H1 (cell line): ENCODE measurements at regions not wholly inside any gene's neighbourhood (a gene's known extent, or its start where the extent isn't known, plus 50 kb on each side); places are given as distances from the start of the nearest gene placed in this dataset.

Experiments used
- CTCF ChIA-PET: fragments of 300-600 bp; sonication (Branson Sonifier 250); formaldehyde crosslinking; loops from one replicate; lab custom pipeline; 2021; ENCODE audit not compliant: partially characterized antibody; lab: Charles Lee
- POLR2A ChIA-PET: fragments of 300-600 bp; sonication (Branson Sonifier 250); formaldehyde crosslinking; loops from one replicate; lab custom pipeline; 2021; ENCODE audit warnings: inconsistent platforms; ENCODE audit not compliant: partially characterized antibody; lab: Charles Lee
- DNase-seq, 2 experiments: peaks; one replicate each; pipeline versions ENCODE4 v3.0.0 to v3.0.0-alpha.2; 2010 to 2022; ENCODE audit warnings: low spot score in 2 of 2, low read depth in 1 of 2, mixed read lengths in 1 of 2
- FAIRE-seq: peaks from 2 replicates; lab custom pipeline; 2011; peaks lifted over from hg19 to GRCh38; lab: Jason Lieb, UNC
- H2AFZ ChIP-seq: 2 replicates; pipeline ENCODE4 v1.8.1; 2012; ENCODE audit warnings: low read length, inconsistent platforms
- H2AK5ac ChIP-seq: 2 replicates; pipeline ENCODE4 v1.6.1; 2013; ENCODE audit warnings: low read depth, low read length
- H2BK120ac ChIP-seq: replicated peaks from 2 replicates; pipeline ENCODE3; 2013; ENCODE audit warnings: low read depth, low read length, inconsistent platforms
- H2BK12ac ChIP-seq: 2 replicates; pipeline ENCODE4 v1.6.1; 2013; ENCODE audit warnings: low read depth, low read length
- H2BK15ac ChIP-seq: 2 replicates; pipeline ENCODE4 v1.6.1; 2013; ENCODE audit warnings: low read length
- H2BK20ac ChIP-seq: 2 replicates; pipeline ENCODE4 v1.6.1; 2013; ENCODE audit warnings: low read length
- H2BK5ac ChIP-seq: 2 replicates; pipeline ENCODE4 v1.6.1; 2013; ENCODE audit warnings: low read depth, low read length
- H3K14ac ChIP-seq: 2 replicates; pipeline ENCODE4 v1.6.1; 2013; ENCODE audit warnings: inconsistent platforms; ENCODE audit not compliant: insufficient read length
- H3K18ac ChIP-seq: 2 replicates; pipeline ENCODE4 v1.6.1; 2013; ENCODE audit warnings: low read length; ENCODE audit errors: extremely low read depth
- H3K23ac ChIP-seq: 2 replicates; pipeline ENCODE4 v1.6.1; 2013; ENCODE audit warnings: inconsistent platforms; ENCODE audit not compliant: insufficient read length
- H3K23me2 ChIP-seq: 2 replicates; pipeline ENCODE4 v1.6.1; 2013; ENCODE audit warnings: low read depth, low read length
- H3K27ac ChIP-seq: 2 replicates; pipeline ENCODE4 v1.6.1; 2011; ENCODE audit warnings: low read depth, low read length, inconsistent platforms
- H3K27me3 ChIP-seq, 4 experiments: replicated peaks in 1 of 4; 1 replicate in 1 of 4; 2 replicates in 3 of 4; pipeline versions ENCODE4 v1.6.1 to v1.8.1; 2011 to 2013; ENCODE audit warnings: low read length in 3 of 4, mild to moderate bottlenecking in 3 of 4, inconsistent platforms in 2 of 4, mixed read lengths in 2 of 4, moderate library complexity in 1 of 4; ENCODE audit not compliant: control insufficient read depth in 3 of 4, insufficient read depth in 3 of 4; ENCODE audit errors: extremely low read depth in 1 of 4
- H3K36me3 ChIP-seq, 4 experiments: 2 replicates each; pipeline versions ENCODE4 v1.6.1 to v1.8.1; 2011 to 2013; ENCODE audit warnings: mild to moderate bottlenecking in 4 of 4, low read length in 3 of 4, moderate library complexity in 2 of 4, control low read depth in 1 of 4, inconsistent platforms in 1 of 4; ENCODE audit not compliant: insufficient read depth in 4 of 4, control insufficient read depth in 2 of 4
- H3K4ac ChIP-seq: replicated peaks from 2 replicates; pipeline ENCODE3; 2013; ENCODE audit warnings: low read length, low read depth, mixed read lengths, inconsistent platforms; ENCODE audit not compliant: insufficient read length
- H3K4me1 ChIP-seq, 4 experiments: replicated peaks in 1 of 4; 1 replicate in 1 of 4; 2 replicates in 3 of 4; pipeline versions ENCODE4 v1.6.1 to v1.8.1; 2011 to 2013; ENCODE audit warnings: low read length in 3 of 4, inconsistent platforms in 2 of 4, mixed read lengths in 1 of 4; ENCODE audit not compliant: insufficient read depth in 4 of 4, control insufficient read depth in 3 of 4
- H3K4me2 ChIP-seq, 2 experiments: 2 replicates each; pipeline versions ENCODE4 v1.6.1 to v1.8.1; 2011 to 2013; ENCODE audit warnings: low read depth in 2 of 2, low read length in 2 of 2, control low read depth in 1 of 2, inconsistent platforms in 1 of 2, mild to moderate bottlenecking in 1 of 2; ENCODE audit not compliant: insufficient read depth in 1 of 2
- H3K4me3 ChIP-seq, 4 experiments: fragments of 200-600, 300-600 bp in 1 of 4; sonication (generic), shearing (Covaris generic), sonication (Bioruptor Twin) in 1 of 4; 2 replicates each; pipeline versions ENCODE4 v1.5.1 to v1.8.1; 2011 to 2016; ENCODE audit warnings: low read length in 4 of 4, low read depth in 3 of 4, control low read depth in 2 of 4, inconsistent platforms in 2 of 4, mild to moderate bottlenecking in 2 of 4, mixed read lengths in 1 of 4, moderate library complexity in 1 of 4; ENCODE audit not compliant: insufficient read depth in 2 of 4; ENCODE audit errors: extremely low read depth in 1 of 4
- H3K56ac ChIP-seq: replicated peaks from 2 replicates; pipeline ENCODE3; 2013; ENCODE audit warnings: low read depth, mild to moderate bottlenecking, mixed read lengths, low read length, inconsistent platforms; ENCODE audit not compliant: insufficient read length
- H3K79me1 ChIP-seq: 2 replicates; pipeline ENCODE4 v1.6.1; 2013; ENCODE audit warnings: low read depth, low read length, control low read depth
- H3K79me2 ChIP-seq, 2 experiments: 2 replicates each; pipeline versions ENCODE4 v1.6.1 to v1.8.1; 2012 to 2013; ENCODE audit warnings: low read length in 2 of 2, mild to moderate bottlenecking in 2 of 2, inconsistent platforms in 1 of 2; ENCODE audit not compliant: insufficient read depth in 2 of 2, control insufficient read depth in 1 of 2
- H3K9ac ChIP-seq, 4 experiments: replicated peaks in 1 of 4; 1 replicate in 1 of 4; 2 replicates in 3 of 4; pipeline versions ENCODE4 v1.6.1 to v1.8.1; 2011 to 2013; ENCODE audit warnings: low read depth in 3 of 4, low read length in 3 of 4, control low read depth in 2 of 4, mild to moderate bottlenecking in 2 of 4, moderate library complexity in 2 of 4, inconsistent platforms in 1 of 4; ENCODE audit errors: extremely low read depth in 1 of 4
- H3K9me3 ChIP-seq, 2 experiments: 2 replicates each; pipeline versions ENCODE4 v1.6.1 to v1.8.1; 2012 to 2013; ENCODE audit warnings: mild to moderate bottlenecking in 2 of 2, moderate library complexity in 2 of 2, control low read depth in 1 of 2, inconsistent platforms in 1 of 2, low read depth in 1 of 2, low read length in 1 of 2, mixed read lengths in 1 of 2; ENCODE audit not compliant: insufficient read depth in 2 of 2
- H4K20me1 ChIP-seq, 2 experiments: replicated peaks in 1 of 2; 2 replicates each; pipeline versions ENCODE3 to v1.8.1; 2011 to 2013; ENCODE audit warnings: inconsistent platforms in 2 of 2, low read length in 2 of 2, mild to moderate bottlenecking in 1 of 2; ENCODE audit not compliant: insufficient read depth in 2 of 2, control insufficient read depth in 1 of 2
- H4K5ac ChIP-seq: 2 replicates; pipeline ENCODE4 v1.6.1; 2013; ENCODE audit warnings: low read length, low read depth, mixed read lengths, inconsistent platforms; ENCODE audit not compliant: insufficient read length
- H4K8ac ChIP-seq: 2 replicates; pipeline ENCODE4 v1.8.0; 2013; ENCODE audit warnings: mild to moderate bottlenecking, moderate library complexity, low read length, inconsistent platforms; ENCODE audit not compliant: insufficient read depth; ENCODE audit errors: extremely low read depth
- H4K91ac ChIP-seq: replicated peaks from 2 replicates; pipeline ENCODE3; 2013; ENCODE audit warnings: low read length, mixed read lengths, inconsistent platforms; ENCODE audit not compliant: insufficient read length
- ASH2L ChIP-seq: fragments of 200-600, 300-600 bp; sonication (generic); IDR thresholded peaks from one replicate; pipeline ENCODE4 v1.7.1; 2017; ENCODE audit warnings: low read length
- CTCF ChIP-seq, 3 experiments: IDR thresholded peaks; 1 replicate in 2 of 3; 2 replicates in 1 of 3; pipeline versions ENCODE4 v1.5.1 to v1.6.1; 2011; ENCODE audit warnings: low read length in 3 of 3, mild to moderate bottlenecking in 3 of 3, inconsistent platforms in 2 of 3, low read depth in 1 of 3, moderate library complexity in 1 of 3; ENCODE audit not compliant: insufficient read depth in 1 of 3; ENCODE audit errors: control extremely low read depth in 1 of 3
- E2F6 ChIP-seq: IDR thresholded peaks from 2 replicates; pipeline ENCODE4 v1.6.1; 2012; ENCODE audit warnings: inconsistent platforms
- MAFK ChIP-seq: IDR thresholded peaks from 2 replicates; pipeline ENCODE4 v1.6.1; 2012; ENCODE audit warnings: low read depth, mild to moderate bottlenecking, improper control_type of control experiment, low read length
- MAX ChIP-seq: IDR thresholded peaks from 2 replicates; pipeline ENCODE4 v1.6.1; 2012; ENCODE audit warnings: inconsistent platforms
- NANOG ChIP-seq: IDR thresholded peaks from 2 replicates; pipeline ENCODE4 v1.6.1; 2011; ENCODE audit warnings: low read length, low read depth, mild to moderate bottlenecking, inconsistent platforms; ENCODE audit not compliant: insufficient read depth, poor library complexity, severe bottlenecking
- RXRA ChIP-seq: IDR thresholded peaks from 2 replicates; pipeline ENCODE4 v1.6.1; 2011; ENCODE audit warnings: low read depth, mild to moderate bottlenecking, low read length, moderate library complexity; ENCODE audit not compliant: insufficient read depth
- SAP30 ChIP-seq: fragments of 300-600 bp; sonication (generic); IDR thresholded peaks from 2 replicates; pipeline ENCODE4 v1.7.1; 2012; ENCODE audit warnings: low read length, moderate library complexity, mild to moderate bottlenecking, inconsistent platforms; ENCODE audit not compliant: insufficient read depth, insufficient replicate concordance
- SIRT6 ChIP-seq: IDR thresholded peaks from one replicate; pipeline ENCODE4 v1.7.1; 2012; ENCODE audit warnings: low read length, inconsistent platforms
- SRF ChIP-seq: IDR thresholded peaks from 2 replicates; pipeline ENCODE4 v1.6.1; 2011; ENCODE audit warnings: mild to moderate bottlenecking, low read depth, low read length, moderate library complexity
- WGBS, 2 experiments: shearing (Covaris generic) in 1 of 2; methylation state at CpG; one replicate each; pipeline versions ENCODE4 v1.1.6 to v1.1.7; 2013 to 2015; ENCODE audit warnings: low lambda C conversion rate in 2 of 2, mixed read lengths in 2 of 2, inconsistent platforms in 1 of 2, low coverage in 1 of 2, missing lambda C conversion rate in 1 of 2; ENCODE audit not compliant: insufficient replicate concordance in 2 of 2, insufficient coverage in 1 of 2, insufficient read length in 1 of 2; ENCODE audit errors: extremely low coverage in 1 of 2, missing lambda C conversion rate in 1 of 2; 5-methylcytosine and 5-hydroxymethylcytosine counted together

GRCh38 chr1:5189384-5189783 is 535.0 kb downstream of the AJAP1 start:
- FAIRE-seq (no peak), DNase-seq (no peak)
- H3K27me3 ChIP-seq = no peaks in the 10 kb centered on the region
- no peak overlapping the region for H3K18ac ChIP-seq
- no peaks in the 10 kb centered on the region for H3K36me3 ChIP-seq
- no peak overlapping the region for H4K91ac ChIP-seq
- no peak overlapping the region for H3K4me3 ChIP-seq
- H3K9ac ChIP-seq = no peak overlapping the region
- peaks cover 0 to 4% (median 1%) of the 10 kb centered on the region in 4 experiments; a peak in 5 of 7 replicates for H3K4me1 ChIP-seq
- no peak overlapping the region for H2BK12ac ChIP-seq
- no peak overlapping the region for H3K56ac ChIP-seq
- H2BK120ac ChIP-seq = no peak overlapping the region
- no peaks in the 10 kb centered on the region for H3K9me3 ChIP-seq
- H3K27ac ChIP-seq = no peak overlapping the region
- H2BK5ac ChIP-seq = no peak overlapping the region
- 90% methylated on average over 4 of the region's 4 CpGs; no CpG with 5 or more reads in 1 of the 2 experiments for WGBS, 2 experiments
- no peak overlapping the region for H2BK15ac ChIP-seq
- no peaks in the 10 kb centered on the region for H3K79me2 ChIP-seq
- H3K23me2 ChIP-seq = no peaks in the 10 kb centered on the region
- H3K23ac ChIP-seq = no peak overlapping the region
- H4K5ac ChIP-seq = no peak overlapping the region
- no peak overlapping the region for H3K4me2 ChIP-seq
- TF ChIP-seq MAX = no peak
- TF ChIP-seq MAFK = no peak
- no peak for TF ChIP-seq NANOG
- no peak for TF ChIP-seq RXRA
- TF ChIP-seq CTCF (IDR thresholded peaks at IDR 0.05; ENCODE audit: control extremely low read depth in 1 of 3, insufficient read depth in 1 of 3, low read depth in 1 of 3, low read length in 3 of 3) = no peak
- no peak for TF ChIP-seq SAP30
- TF ChIP-seq SIRT6 = no peak
- no peak for TF ChIP-seq E2F6
- no peak for TF ChIP-seq SRF
- no peak for TF ChIP-seq ASH2L
- TF ChIP-seq, all 59 proteins: peak for 0
- no peak overlapping the region for H3K14ac ChIP-seq
- no peak overlapping the region for H3K4ac ChIP-seq
- H4K20me1 ChIP-seq = no peaks in the 10 kb centered on the region
- no peak overlapping the region for H2AFZ ChIP-seq
- H2AK5ac ChIP-seq = no peak overlapping the region
- no peak overlapping the region for H4K8ac ChIP-seq
- H3K79me1 ChIP-seq = no peaks in the 10 kb centered on the region
- H2BK20ac ChIP-seq = no peak overlapping the region
- ChIA-PET POLR2A (no interaction called here), CTCF (no interaction called here)
